T-cell (primary cell): ENCODE measurements at regions not wholly inside any gene's neighbourhood (a gene's known extent, or its start where the extent isn't known, plus 50 kb on each side); places are given as distances from the start of the nearest gene placed in this dataset.

Experiments used
- ATAC-seq, 4 experiments: fragments of 200-7000 bp in 3 of 4; fragments of 150-1000 bp in 1 of 4; cut with Tn5 transposase; replicated peaks in 1 of 4; 1 replicate in 3 of 4; 2 replicates in 1 of 4; pipeline ENCODE4 v1.10.0; 2021; ENCODE audit warnings: moderate library complexity in 3 of 4, mild to moderate bottlenecking in 2 of 4, moderate number of reproducible peaks in 1 of 4
- CTCF ChIA-PET, 2 donors: fragments of 300-600 bp; sonication (Branson Sonifier 250); formaldehyde crosslinking; loops; one replicate each; lab custom pipeline; 2022; ENCODE audit warnings: antibody characterized with exemption in 2 of 2; lab: Charles Lee
- POLR2A ChIA-PET, 2 donors: fragments of 300-600 bp; sonication (Branson Sonifier 250); formaldehyde crosslinking; loops; one replicate each; lab custom pipeline; 2022; ENCODE audit warnings: antibody characterized with exemption in 2 of 2; lab: Charles Lee
- DNase-seq, 35 experiments: peaks; one replicate each; pipeline versions ENCODE4 v3.0.0 to v3.0.0-alpha.2; 2013 to 2023
- H3K27ac ChIP-seq: one replicate; pipeline ENCODE4 v1.5.1; 2013; ENCODE audit warnings: low read length
- H3K27me3 ChIP-seq, 2 experiments: replicated peaks in 1 of 2; 1 replicate in 1 of 2; 2 replicates in 1 of 2; pipeline versions ENCODE4 v1.6.1 to v1.7.0; 2013; ENCODE audit warnings: low read length in 1 of 2, mixed read lengths in 1 of 2; ENCODE audit not compliant: control insufficient read depth in 2 of 2, insufficient read depth in 2 of 2; ENCODE audit errors: extremely low read depth in 1 of 2
- H3K36me3 ChIP-seq, 2 donors: 1 replicate in 1 of 2; 2 replicates in 1 of 2; pipeline versions ENCODE4 v1.6.1 to v1.7.0; 2013; ENCODE audit warnings: low read length in 1 of 2; ENCODE audit not compliant: control insufficient read depth in 2 of 2, insufficient read depth in 1 of 2; ENCODE audit errors: extremely low read depth in 1 of 2
- H3K4me1 ChIP-seq, 2 experiments: 1 replicate in 1 of 2; 2 replicates in 1 of 2; pipeline versions ENCODE4 v1.6.1 to v1.7.0; 2013; ENCODE audit warnings: low read length in 2 of 2, mixed read lengths in 1 of 2; ENCODE audit not compliant: insufficient read depth in 2 of 2, control insufficient read depth in 1 of 2; ENCODE audit errors: extremely low read depth in 1 of 2
- H3K4me3 ChIP-seq, 2 donors: 1 replicate in 1 of 2; 2 replicates in 1 of 2; pipeline versions ENCODE4 v1.5.1 to v1.7.0; 2013; ENCODE audit warnings: mild to moderate bottlenecking in 2 of 2, low read length in 1 of 2, moderate library complexity in 1 of 2; ENCODE audit not compliant: control insufficient read depth in 1 of 2; ENCODE audit errors: extremely low read depth in 1 of 2
- H3K9me3 ChIP-seq: 2 replicates; pipeline ENCODE4 v1.7.0; 2013
- H3K27ac Mint-ChIP-seq, 2 donors: one replicate each; pipeline ENCODE4 v1.8.0; 2020 to 2021; ENCODE audit warnings: mild to moderate bottlenecking in 2 of 2, mixed read lengths in 2 of 2
- H3K27me3 Mint-ChIP-seq, 2 donors: one replicate each; pipeline ENCODE4 v1.8.0; 2021 to 2022; ENCODE audit warnings: mixed read lengths in 2 of 2
- H3K36me3 Mint-ChIP-seq: one replicate; pipeline ENCODE4 v1.8.0; 2021; ENCODE audit warnings: mixed read lengths
- H3K4me1 Mint-ChIP-seq, 3 donors: one replicate each; pipeline ENCODE4 v1.8.0; 2020 to 2022; ENCODE audit warnings: mixed read lengths in 3 of 3, mild to moderate bottlenecking in 1 of 3
- H3K4me3 Mint-ChIP-seq, 3 donors: one replicate each; pipeline ENCODE4 v1.8.0; 2020 to 2022; ENCODE audit warnings: mild to moderate bottlenecking in 3 of 3, mixed read lengths in 3 of 3, moderate library complexity in 3 of 3
- H3K9me3 Mint-ChIP-seq, 3 donors: one replicate each; pipeline ENCODE4 v1.8.0; 2020 to 2022; ENCODE audit warnings: mixed read lengths in 3 of 3
- WGBS: methylation state at CpG from one replicate; pipeline ENCODE4 v1.1.5; 2013; ENCODE audit warnings: missing lambda C conversion rate; ENCODE audit not compliant: insufficient coverage; 5-methylcytosine and 5-hydroxymethylcytosine counted together

DNA sequence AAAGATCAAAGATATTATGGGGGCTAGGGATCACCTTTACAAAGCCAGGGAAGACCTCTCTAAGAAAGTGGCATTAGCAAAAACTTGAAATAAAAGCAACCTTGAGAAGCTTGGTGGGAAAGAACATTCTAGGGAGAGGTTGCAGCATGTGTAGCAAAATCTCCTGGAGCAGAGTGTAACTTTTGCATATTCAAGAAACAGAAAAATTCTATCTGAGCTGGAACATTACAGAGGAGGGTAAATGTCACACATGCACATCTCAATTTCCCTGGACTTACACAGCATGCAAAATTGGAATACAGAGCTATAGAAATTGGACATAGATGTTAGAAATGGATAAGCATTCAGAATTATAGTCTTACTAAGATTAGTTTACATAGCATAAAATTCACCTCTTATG is 510.0 kb downstream of the CETN3 start:
- H3K27me3 Mint-ChIP-seq = no peaks in the 10 kb centered on the region
- ATAC-seq = no peak
- Histone ChIP-seq H3K4me3 (no peak overlapping the region), H3K4me1 (no peaks in the 10 kb centered on the region), H3K27ac (no peak overlapping the region), H3K27me3 (no peaks in the 10 kb centered on the region), H3K36me3 (no peaks in the 10 kb centered on the region), H3K9me3 (no peaks in the 10 kb centered on the region)
- H3K27ac Mint-ChIP-seq = no peak overlapping the region
- no peak for DNase-seq
- CTCF ChIA-PET = no interaction called here
- POLR2A ChIA-PET = no interaction called here
- H3K4me3 Mint-ChIP-seq = no peak overlapping the region
- H3K4me1 Mint-ChIP-seq = no peaks in the 10 kb centered on the region
- peaks cover 0 to 23% (median 0%) of the 10 kb centered on the region in 3 donors for H3K9me3 Mint-ChIP-seq
- no peaks in the 10 kb centered on the region for H3K36me3 Mint-ChIP-seq

DNA sequence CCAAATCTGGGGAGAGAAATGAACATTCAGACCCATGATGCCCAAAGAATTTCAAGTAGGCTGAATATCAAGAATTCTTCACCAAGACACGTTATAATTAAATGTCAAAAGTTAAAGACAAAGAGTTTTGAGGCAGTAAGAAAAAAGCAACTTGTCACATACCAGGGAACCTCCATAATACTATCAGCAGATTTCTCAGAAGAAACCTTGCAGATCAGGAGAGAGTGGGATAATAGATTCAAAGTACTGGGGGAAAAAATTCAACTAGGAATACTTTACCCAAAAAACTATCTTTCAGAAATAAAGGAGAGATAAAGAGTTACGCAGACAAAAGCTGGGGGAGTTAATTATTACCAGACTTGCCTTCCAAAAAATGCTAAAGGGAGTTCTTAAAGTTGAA is 516.0 kb downstream of the CETN3 start:
- no peak overlapping the region for H3K27ac ChIP-seq
- H3K9me3 Mint-ChIP-seq = peaks cover 5 to 39% (median 16%) of the 10 kb centered on the region in 3 donors
- no peaks in the 10 kb centered on the region for H3K4me1 ChIP-seq
- no peaks in the 10 kb centered on the region for H3K27me3 ChIP-seq
- no peaks in the 10 kb centered on the region for H3K27me3 Mint-ChIP-seq
- H3K4me1 Mint-ChIP-seq = no peaks in the 10 kb centered on the region
- POLR2A ChIA-PET = no interaction called here
- ATAC-seq (no peak), DNase-seq (no peak)
- H3K27ac Mint-ChIP-seq = no peak overlapping the region
- no peaks in the 10 kb centered on the region for H3K36me3 Mint-ChIP-seq
- CTCF ChIA-PET = no interaction called here
- H3K4me3 Mint-ChIP-seq = no peak overlapping the region
- no peak overlapping the region for H3K4me3 ChIP-seq
- no peaks in the 10 kb centered on the region for H3K36me3 ChIP-seq
- H3K9me3 ChIP-seq = no peaks in the 10 kb centered on the region
- no CpG with 5 or more reads among the region's 2 CpGs for WGBS

DNA sequence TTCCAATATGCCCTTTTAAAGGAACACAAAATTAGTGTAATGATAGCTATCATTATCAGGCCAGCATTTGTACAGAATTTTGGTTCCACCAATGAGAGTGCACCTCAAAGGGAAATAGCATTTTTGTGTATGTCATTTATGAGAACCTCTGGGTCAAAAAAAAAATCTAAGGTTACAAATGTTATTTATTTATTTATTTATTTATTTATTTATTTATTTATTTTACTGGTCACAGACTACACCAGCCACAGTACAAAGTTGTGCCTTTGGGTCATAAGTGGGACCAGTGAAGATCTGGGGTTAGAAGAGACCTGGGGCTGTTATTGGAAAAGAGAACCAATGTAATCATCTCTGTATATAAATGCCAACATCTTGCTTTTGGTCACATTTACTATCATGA is 523.9 kb downstream of the CETN3 start:
- ChIA-PET POLR2A (no interaction called here), CTCF (no interaction called here)
- no peak overlapping the region for H3K27ac ChIP-seq
- no peaks in the 10 kb centered on the region for H3K9me3 ChIP-seq
- Mint-ChIP-seq H3K27me3 (no peaks in the 10 kb centered on the region), H3K4me1 (no peaks in the 10 kb centered on the region), H3K27ac (no peak overlapping the region), H3K36me3 (no peaks in the 10 kb centered on the region), H3K4me3 (no peak overlapping the region), H3K9me3 (peaks cover 0 to 5% (median 2%) of the 10 kb centered on the region in 3 donors)
- DNase-seq (no peak), ATAC-seq (no peak)
- H3K36me3 ChIP-seq = no peaks in the 10 kb centered on the region
- H3K4me1 ChIP-seq = no peaks in the 10 kb centered on the region
- no peak overlapping the region for H3K4me3 ChIP-seq
- H3K27me3 ChIP-seq = no peaks in the 10 kb centered on the region

DNA sequence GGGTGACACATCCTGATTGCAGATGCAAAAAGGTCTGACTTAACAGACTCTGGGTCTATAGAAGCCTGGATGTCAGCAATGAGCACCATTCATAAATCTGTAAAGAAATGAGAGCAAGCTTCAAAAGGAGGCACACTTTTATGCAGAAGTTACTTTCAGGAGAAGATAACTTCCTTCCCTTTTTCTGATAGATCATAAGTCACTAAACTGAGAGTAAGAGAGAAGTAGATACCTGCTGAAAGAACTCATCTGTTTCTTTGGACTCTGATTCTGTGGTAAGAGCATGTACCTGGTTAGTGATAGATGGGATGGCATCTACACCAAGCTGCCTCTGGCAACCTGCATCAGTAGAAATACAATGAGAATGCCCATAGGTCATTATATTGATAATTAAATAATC is 525.6 kb downstream of the CETN3 start:
- Histone ChIP-seq H3K27me3 (no peaks in the 10 kb centered on the region), H3K4me1 (no peaks in the 10 kb centered on the region), H3K36me3 (no peaks in the 10 kb centered on the region), H3K27ac (no peak overlapping the region), H3K9me3 (no peaks in the 10 kb centered on the region), H3K4me3 (no peak overlapping the region)
- peaks cover 2 to 5% (median 4%) of the 10 kb centered on the region in 3 donors for H3K9me3 Mint-ChIP-seq
- ChIA-PET POLR2A (no interaction called here), CTCF (no interaction called here)
- H3K4me1 Mint-ChIP-seq = no peaks in the 10 kb centered on the region
- no peaks in the 10 kb centered on the region for H3K36me3 Mint-ChIP-seq
- DNase-seq (no peak), ATAC-seq (no peak)
- H3K27ac Mint-ChIP-seq = no peak overlapping the region
- H3K4me3 Mint-ChIP-seq = no peak overlapping the region
- H3K27me3 Mint-ChIP-seq = no peaks in the 10 kb centered on the region

DNA sequence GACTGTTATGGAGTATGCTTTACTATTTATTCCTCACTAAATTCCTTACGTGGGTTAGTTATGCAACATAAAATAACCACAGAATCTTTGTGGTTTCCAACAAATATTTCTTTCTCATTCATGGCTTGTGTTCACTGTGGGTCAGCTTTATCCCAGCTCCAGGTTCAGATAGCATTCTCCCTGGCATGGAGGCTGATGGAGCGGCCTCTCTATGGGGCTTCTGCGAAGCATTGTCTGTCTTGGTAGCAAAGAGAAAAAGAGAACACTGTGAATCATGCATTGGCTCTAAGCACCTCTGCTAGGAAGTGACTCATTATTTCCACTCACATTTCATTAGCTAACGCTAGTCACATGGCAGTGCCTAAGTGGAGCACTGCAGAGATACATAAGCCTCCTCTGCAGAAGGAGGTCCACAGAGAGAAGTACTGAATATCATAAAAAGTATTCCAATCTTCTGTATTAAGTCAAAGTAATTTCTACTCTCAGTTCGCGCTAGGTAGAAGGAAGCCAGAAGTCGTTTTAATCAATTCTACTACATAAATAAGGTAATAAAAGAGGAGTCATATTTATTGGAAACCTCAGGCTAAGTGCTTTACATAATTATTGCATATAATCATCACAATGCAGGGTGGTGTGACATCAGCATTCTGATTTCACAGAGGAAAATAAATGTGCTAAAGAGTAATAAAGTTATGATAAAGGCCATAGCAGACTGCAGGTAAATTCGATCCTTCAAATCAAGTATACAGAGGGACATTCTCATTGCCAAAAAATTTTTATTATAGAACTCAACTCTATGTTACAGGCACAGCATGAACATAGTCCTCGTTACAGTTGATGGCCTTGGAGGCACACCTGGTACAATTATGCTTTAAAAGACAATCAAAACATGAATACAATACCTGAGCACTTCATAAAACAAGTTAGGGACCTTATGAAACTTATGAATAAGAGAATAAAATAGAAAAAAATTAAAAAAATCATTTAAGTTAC is 531.1 kb downstream of the CETN3 start:
- Histone ChIP-seq H3K27ac (no peak overlapping the region), H3K9me3 (no peaks in the 10 kb centered on the region), H3K36me3 (no peaks in the 10 kb centered on the region), H3K4me1 (no peaks in the 10 kb centered on the region), H3K4me3 (no peak overlapping the region), H3K27me3 (no peaks in the 10 kb centered on the region)
- ATAC-seq (no peak), DNase-seq (no peak)
- Mint-ChIP-seq H3K4me1 (no peaks in the 10 kb centered on the region), H3K9me3 (peaks cover 0 to 4% (median 3%) of the 10 kb centered on the region in 3 donors), H3K27ac (no peak overlapping the region), H3K36me3 (no peaks in the 10 kb centered on the region), H3K4me3 (no peak overlapping the region), H3K27me3 (no peaks in the 10 kb centered on the region)
- WGBS = no CpG with 5 or more reads among the region's 9 CpGs
- POLR2A ChIA-PET = no interaction called here
- CTCF ChIA-PET = no interaction called here

GRCh38 chr5:89871906-89872305 is 537.6 kb downstream of the CETN3 start:
- DNase-seq = no peak
- no peaks in the 10 kb centered on the region for H3K27me3 ChIP-seq
- no peaks in the 10 kb centered on the region for H3K4me1 ChIP-seq
- Mint-ChIP-seq H3K36me3 (no peaks in the 10 kb centered on the region), H3K27ac (no peak overlapping the region), H3K27me3 (no peaks in the 10 kb centered on the region), H3K4me1 (no peaks in the 10 kb centered on the region), H3K9me3 (peaks cover 0 to 1% (median 0%) of the 10 kb centered on the region in 3 donors), H3K4me3 (no peak overlapping the region)
- no peak overlapping the region for H3K4me3 ChIP-seq
- ChIA-PET CTCF (no interaction called here), POLR2A (no interaction called here)
- no peak overlapping the region for H3K27ac ChIP-seq
- no peaks in the 10 kb centered on the region for H3K36me3 ChIP-seq
- WGBS = 33% methylated on average over 1 of the region's 2 CpGs
- H3K9me3 ChIP-seq = no peaks in the 10 kb centered on the region
- no peak for ATAC-seq
